ENCODE measurements at regions not wholly inside any gene's neighbourhood (a gene's known extent, or its start where the extent isn't known, plus 50 kb on each side); places are given as distances from the start of the nearest gene placed in this dataset.

DNA sequence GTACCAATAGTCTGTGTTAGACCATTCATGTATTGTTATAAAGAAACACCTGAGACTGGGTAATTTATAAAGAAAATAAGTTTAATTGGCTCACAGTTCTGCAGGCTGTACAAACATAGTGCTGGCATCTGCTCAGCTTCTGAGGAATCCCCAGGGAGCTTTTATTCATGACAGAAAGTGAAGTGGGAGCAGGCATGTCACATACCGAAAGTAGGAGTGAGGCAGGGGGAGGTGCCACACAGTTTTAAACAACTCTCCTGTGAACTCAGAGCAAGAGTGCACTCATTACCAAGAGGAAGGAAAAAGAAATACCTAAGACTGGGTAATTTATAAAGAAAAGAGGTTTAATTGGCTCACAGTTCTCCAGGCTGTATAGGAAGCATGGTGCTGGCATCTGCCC, 591.2 kb downstream of the PPP4R3C start:
- H2AFZ ChIP-seq (ENCODE audit: low read length) = no peak overlapping the region
- no peaks in the 10 kb centered on the region for H3K36me3 ChIP-seq (ENCODE audit: insufficient read depth, low read length)
- no peaks in the 10 kb centered on the region for H3K9me2 ChIP-seq (ENCODE audit: low read depth, low read length)
- H3K9ac ChIP-seq (ENCODE audit: low read length) = no peak overlapping the region
- H3K4me2 ChIP-seq (ENCODE audit: low read length) = no peak overlapping the region
- TF ChIP-seq, protein P1, sequence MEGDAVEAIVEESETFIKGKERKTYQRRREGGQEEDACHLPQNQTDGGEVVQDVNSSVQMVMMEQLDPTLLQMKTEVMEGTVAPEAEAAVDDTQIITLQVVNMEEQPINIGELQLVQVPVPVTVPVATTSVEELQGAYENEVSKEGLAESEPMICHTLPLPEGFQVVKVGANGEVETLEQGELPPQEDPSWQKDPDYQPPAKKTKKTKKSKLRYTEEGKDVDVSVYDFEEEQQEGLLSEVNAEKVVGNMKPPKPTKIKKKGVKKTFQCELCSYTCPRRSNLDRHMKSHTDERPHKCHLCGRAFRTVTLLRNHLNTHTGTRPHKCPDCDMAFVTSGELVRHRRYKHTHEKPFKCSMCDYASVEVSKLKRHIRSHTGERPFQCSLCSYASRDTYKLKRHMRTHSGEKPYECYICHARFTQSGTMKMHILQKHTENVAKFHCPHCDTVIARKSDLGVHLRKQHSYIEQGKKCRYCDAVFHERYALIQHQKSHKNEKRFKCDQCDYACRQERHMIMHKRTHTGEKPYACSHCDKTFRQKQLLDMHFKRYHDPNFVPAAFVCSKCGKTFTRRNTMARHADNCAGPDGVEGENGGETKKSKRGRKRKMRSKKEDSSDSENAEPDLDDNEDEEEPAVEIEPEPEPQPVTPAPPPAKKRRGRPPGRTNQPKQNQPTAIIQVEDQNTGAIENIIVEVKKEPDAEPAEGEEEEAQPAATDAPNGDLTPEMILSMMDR (IDR thresholded peaks at IDR 0.05; ENCODE audit: low read length) = no peak
- no peak for TF ChIP-seq EZH2 (IDR thresholded peaks at IDR 0.05; ENCODE audit: borderline replicate concordance, low read length)
- H3K4me1 ChIP-seq (ENCODE audit: insufficient read depth, low read length, severe bottlenecking) = no peaks in the 10 kb centered on the region
- no peaks in the 10 kb centered on the region for H3F3A ChIP-seq (ENCODE audit: insufficient read depth, low read length)
- no peaks in the 10 kb centered on the region for H3K9me3 ChIP-seq (ENCODE audit: low read length)
- H3K4me3 ChIP-seq (ENCODE audit: low read depth, low read length, poor library complexity, severe bottlenecking) = no peak overlapping the region
- no peak overlapping the region for H3K27ac ChIP-seq (ENCODE audit: low read depth, low read length, poor library complexity, severe bottlenecking)
- H3K27me3 ChIP-seq (ENCODE audit: insufficient read depth, low read length) = no peaks in the 10 kb centered on the region
- H3K79me2 ChIP-seq (ENCODE audit: insufficient read depth, low read length) = no peaks in the 10 kb centered on the region
- H4K20me1 ChIP-seq (ENCODE audit: insufficient read depth, low read length) = no peaks in the 10 kb centered on the region

DNA sequence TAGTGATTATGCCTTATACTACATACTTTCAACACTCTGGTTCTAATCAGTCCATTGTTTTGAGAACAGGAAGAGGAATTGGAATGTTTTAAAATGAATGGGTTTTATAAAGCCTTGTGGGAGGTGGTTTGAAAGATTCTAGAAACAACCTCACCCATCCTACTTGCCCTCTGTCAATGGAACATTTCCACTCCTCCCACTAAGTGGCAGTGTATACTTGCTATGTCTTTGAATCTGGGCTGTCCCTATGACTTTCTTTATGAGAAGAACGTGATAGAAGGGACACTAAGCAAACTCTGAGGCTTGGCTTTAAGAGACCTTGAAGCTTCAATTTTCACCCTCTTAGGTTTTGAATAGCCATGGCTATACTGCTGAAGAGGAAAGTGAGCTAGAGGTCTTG, 611.2 kb downstream of the PPP4R3C start:
- H3K9ac ChIP-seq (ENCODE audit: low read length) = no peak overlapping the region
- no peaks in the 10 kb centered on the region for H3K9me3 ChIP-seq (ENCODE audit: low read length)
- H3K27ac ChIP-seq (ENCODE audit: low read depth, low read length, poor library complexity, severe bottlenecking) = no peak overlapping the region
- no peaks in the 10 kb centered on the region for H3K9me2 ChIP-seq (ENCODE audit: low read depth, low read length)
- TF ChIP-seq, protein P1 (IDR thresholded peaks at IDR 0.05; ENCODE audit: low read length) = no peak
- no peak for TF ChIP-seq EZH2 (IDR thresholded peaks at IDR 0.05; ENCODE audit: borderline replicate concordance, low read length)
- H3K4me1 ChIP-seq (ENCODE audit: insufficient read depth, low read length, severe bottlenecking) = no peaks in the 10 kb centered on the region
- H3K4me3 ChIP-seq (ENCODE audit: low read depth, low read length, poor library complexity, severe bottlenecking) = no peak overlapping the region
- H3F3A ChIP-seq (ENCODE audit: insufficient read depth, low read length) = no peaks in the 10 kb centered on the region
- no peaks in the 10 kb centered on the region for H3K79me2 ChIP-seq (ENCODE audit: insufficient read depth, low read length)
- H2AFZ ChIP-seq (ENCODE audit: low read length) = no peak overlapping the region
- no peaks in the 10 kb centered on the region for H3K36me3 ChIP-seq (ENCODE audit: insufficient read depth, low read length)
- H4K20me1 ChIP-seq (ENCODE audit: insufficient read depth, low read length) = no peaks in the 10 kb centered on the region
- H3K27me3 ChIP-seq (ENCODE audit: insufficient read depth, low read length) = no peaks in the 10 kb centered on the region
- no peak overlapping the region for H3K4me2 ChIP-seq (ENCODE audit: low read length)

DNA sequence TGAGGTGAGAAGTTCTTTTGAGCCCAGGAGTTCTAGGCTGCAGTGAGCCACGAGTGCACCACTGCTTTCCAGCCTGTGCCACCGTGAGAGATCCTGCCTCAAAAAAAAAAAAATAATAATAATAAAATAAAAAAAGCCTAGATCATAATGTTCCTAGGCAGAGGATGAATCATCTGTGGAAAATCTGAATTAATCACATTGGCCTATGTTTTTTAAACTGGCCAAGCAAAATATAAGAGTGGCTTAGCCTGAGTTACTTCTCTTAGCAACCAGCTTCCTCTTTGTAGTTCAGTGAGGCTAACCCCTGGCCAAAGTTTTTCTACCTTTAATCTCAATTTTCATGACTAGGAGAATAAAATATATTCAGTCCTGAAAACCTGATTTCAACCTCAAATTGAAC, 614.6 kb downstream of the PPP4R3C start:
- no peak overlapping the region for H3K27ac ChIP-seq (ENCODE audit: low read depth, low read length, poor library complexity, severe bottlenecking)
- no peak overlapping the region for H2AFZ ChIP-seq (ENCODE audit: low read length)
- H3K36me3 ChIP-seq (ENCODE audit: insufficient read depth, low read length) = no peaks in the 10 kb centered on the region
- H3K4me2 ChIP-seq (ENCODE audit: low read length) = no peak overlapping the region
- H3F3A ChIP-seq (ENCODE audit: insufficient read depth, low read length) = no peaks in the 10 kb centered on the region
- no peaks in the 10 kb centered on the region for H4K20me1 ChIP-seq (ENCODE audit: insufficient read depth, low read length)
- no peaks in the 10 kb centered on the region for H3K9me3 ChIP-seq (ENCODE audit: low read length)
- no peaks in the 10 kb centered on the region for H3K27me3 ChIP-seq (ENCODE audit: insufficient read depth, low read length)
- no peak overlapping the region for H3K9ac ChIP-seq (ENCODE audit: low read length)
- no peak for TF ChIP-seq EZH2 (IDR thresholded peaks at IDR 0.05; ENCODE audit: borderline replicate concordance, low read length)
- TF ChIP-seq, protein P1 (IDR thresholded peaks at IDR 0.05; ENCODE audit: low read length) = no peak
- no peak overlapping the region for H3K4me3 ChIP-seq (ENCODE audit: low read depth, low read length, poor library complexity, severe bottlenecking)
- H3K4me1 ChIP-seq (ENCODE audit: insufficient read depth, low read length, severe bottlenecking) = no peaks in the 10 kb centered on the region
- H3K9me2 ChIP-seq (ENCODE audit: low read depth, low read length) = no peaks in the 10 kb centered on the region
- H3K79me2 ChIP-seq (ENCODE audit: insufficient read depth, low read length) = no peaks in the 10 kb centered on the region

All from OCI-LY1 (cell line).